ENCODE measurements at regions not wholly inside any gene's neighbourhood (a gene's known extent, or its start where the extent isn't known, plus 50 kb on each side); places are given as distances from the start of the nearest gene placed in this dataset.

- TF ChIP-seq CTCF (IDR thresholded peaks at IDR 0.05; ENCODE audit: low read length, missing control alignments), result no peak
- no peak overlapping the region for H3K4me3 ChIP-seq (replicated peaks; ENCODE audit: low read depth, low read length)
- no peak for DNase-seq (ENCODE audit: low read depth)
Measured at GRCh38 chr4:157961229-157961990, 211.4 kb downstream of the GASK1B start.

- no peak for TF ChIP-seq CTCF (IDR thresholded peaks at IDR 0.05; ENCODE audit: low read length, missing control alignments)
- no peak overlapping the region for H3K4me3 ChIP-seq (replicated peaks; ENCODE audit: low read depth, low read length)
- DNase-seq (ENCODE audit: low read depth), result no peak
Measured at GRCh38 chr4:157957905-157958304, 214.9 kb downstream of the GASK1B start.

GRCh38 chr4:157942017-157942416 lies 230.8 kb downstream of the GASK1B start:
- DNase-seq (ENCODE audit: low read depth), result no peak
- no peak overlapping the region for H3K4me3 ChIP-seq (replicated peaks; ENCODE audit: low read depth, low read length)
- no peak for TF ChIP-seq CTCF (IDR thresholded peaks at IDR 0.05; ENCODE audit: low read length, missing control alignments)

- no peak overlapping the region for H3K4me3 ChIP-seq (replicated peaks; ENCODE audit: low read depth, low read length)
- no peak for DNase-seq (ENCODE audit: low read depth)
- TF ChIP-seq CTCF (IDR thresholded peaks at IDR 0.05; ENCODE audit: low read length, missing control alignments), result no peak
Measured at GRCh38 chr4:157934151-157934550, 238.7 kb downstream of the GASK1B start.

GRCh38 chr4:157932936-157933335 lies 239.9 kb downstream of the GASK1B start:
- no peak for TF ChIP-seq CTCF (IDR thresholded peaks at IDR 0.05; ENCODE audit: low read length, missing control alignments)
- no peak overlapping the region for H3K4me3 ChIP-seq (replicated peaks; ENCODE audit: low read depth, low read length)
- no peak for DNase-seq (ENCODE audit: low read depth)

DNA sequence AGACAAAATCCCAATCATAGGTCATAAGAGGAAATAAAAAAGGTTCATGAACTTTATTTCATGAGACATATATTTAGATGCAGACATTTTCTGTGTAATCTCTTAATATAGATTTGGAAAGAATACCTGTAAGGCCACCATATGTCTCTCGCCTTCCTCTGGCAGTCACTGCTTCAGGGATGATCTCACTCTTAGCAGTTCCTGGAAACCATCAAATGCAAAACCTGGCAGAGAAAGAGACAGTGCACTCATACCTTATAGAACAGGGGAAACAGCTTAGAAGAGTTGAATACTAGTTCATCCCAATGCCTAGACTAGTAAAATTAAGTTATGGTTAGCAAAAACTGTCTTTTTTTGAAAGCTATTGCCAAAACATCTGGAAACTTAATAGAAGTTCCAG lies 243.3 kb downstream of the GASK1B start:
- no peak for DNase-seq (ENCODE audit: low read depth)
- no peak for TF ChIP-seq CTCF (IDR thresholded peaks at IDR 0.05; ENCODE audit: low read length, missing control alignments)
- H3K4me3 ChIP-seq (replicated peaks; ENCODE audit: low read depth, low read length), result no peak overlapping the region

Data from fibroblast of pulmonary artery (primary cell).